ENCODE measurements at regions not wholly inside any gene's neighbourhood (a gene's known extent, or its start where the extent isn't known, plus 50 kb on each side); places are given as distances from the start of the nearest gene placed in this dataset.

- H2BK15ac ChIP-seq (ENCODE audit: low read depth, low read length) = no peak overlapping the region
- no peak overlapping the region for H3K18ac ChIP-seq (ENCODE audit: low read depth, low read length)
- no TSS peak for BruUV-seq (replicated peaks)
- H4K91ac ChIP-seq (ENCODE audit: insufficient read depth, low read depth, low read length) = no peak overlapping the region
- no peaks in the 10 kb centered on the region; the same call in 1 of the 2 replicates for H3K27me3 ChIP-seq (ENCODE audit: control insufficient read depth, insufficient read depth, low read length)
- H3K36me3 ChIP-seq (ENCODE audit: control insufficient read depth, insufficient read depth, low read length) = no peaks in the 10 kb centered on the region
- H3K9me3 ChIP-seq (ENCODE audit: control insufficient read depth, insufficient read depth, low read length) = no peaks in the 10 kb centered on the region
- dilution Hi-C loops (cut with HindIII; ENCODE audit: low sequenced_read_pairs, unreplicated experiment) = no loop called here
- H3K4me1 ChIP-seq (ENCODE audit: control insufficient read depth, insufficient read depth, low read length) = no peaks in the 10 kb centered on the region
- H3K9ac ChIP-seq (ENCODE audit: low read depth, low read length) = no peak overlapping the region
- no peak for ATAC-seq (ENCODE audit: low read depth)
- WGBS, 2 experiments (ENCODE audit: extremely low coverage in 2 of 2, insufficient read length in 1 of 2) = 40% methylated on average over 1 of the region's 1 CpG; no CpG with 5 or more reads in 1 of the 2 experiments
- no peak overlapping the region for H3K23ac ChIP-seq (ENCODE audit: low read depth, low read length)
- intact Hi-C loops (cut with micrococcal nuclease) = no loop called here
- H2AK5ac ChIP-seq (ENCODE audit: low read depth, low read length) = no peak overlapping the region
- ChIA-PET POLR2A (ENCODE audit: unreplicated experiment) (no interaction called here), CTCF (no interaction called here)
- H2BK20ac ChIP-seq (ENCODE audit: low read depth, low read length) = no peak overlapping the region
- in situ Hi-C loops (cut with MboI; ENCODE audit: low sequenced_read_pairs) = no loop called here
- no peak overlapping the region for H3K4me2 ChIP-seq (ENCODE audit: low read depth, low read length)
- H4K20me1 ChIP-seq (ENCODE audit: insufficient read depth, low read length) = no peaks in the 10 kb centered on the region
- H4K8ac ChIP-seq (ENCODE audit: low read depth in 2 of 2, low read length in 2 of 2) = no peak overlapping the region
- no peaks in the 10 kb centered on the region for H3K9me1 ChIP-seq (ENCODE audit: insufficient read depth, low read length)
- H4K5ac ChIP-seq (ENCODE audit: low read depth, low read length) = no peak overlapping the region
- no peak overlapping the region for H3K27ac ChIP-seq (ENCODE audit: insufficient read depth, low read length)
- no peak overlapping the region for H2AFZ ChIP-seq (replicated peaks; ENCODE audit: low read length, poor library complexity)
- no peak overlapping the region for H3K4me3 ChIP-seq (ENCODE audit: insufficient read depth, low read depth, low read length)
- no peak overlapping the region for H3K56ac ChIP-seq (ENCODE audit: extremely low read depth, insufficient read depth, low read length)
- no peaks in the 10 kb centered on the region for H3K79me1 ChIP-seq (ENCODE audit: low read depth in 1 of 2, low read length in 2 of 2)
- no peak overlapping the region for H3K4ac ChIP-seq (ENCODE audit: low read depth, low read length)
- no peak overlapping the region for H2BK120ac ChIP-seq (ENCODE audit: low read depth, low read length)
- DNase-seq = no peak
- no peak overlapping the region for H2BK5ac ChIP-seq (ENCODE audit: low read depth, low read length, poor library complexity, severe bottlenecking)
- TF ChIP-seq ELK1 (IDR thresholded peaks at IDR 0.05; ENCODE audit: borderline replicate concordance, low read depth, low read length) = no peak
- TF ChIP-seq CTCF (conservative IDR thresholded peaks at IDR 0.05; ENCODE audit: low read depth, low read length) = no peak
- TF ChIP-seq MAFK (IDR thresholded peaks at IDR 0.05; ENCODE audit: low read depth, low read length) = no peak
- no peak for TF ChIP-seq RFX5 (IDR thresholded peaks at IDR 0.05; ENCODE audit: low read depth, low read length)
- no peak for TF ChIP-seq BHLHE40 (IDR thresholded peaks at IDR 0.05; ENCODE audit: low read depth, low read length)
- TF ChIP-seq NFE2L2 (IDR thresholded peaks at IDR 0.05; ENCODE audit: low read depth, low read length) = no peak
- TF ChIP-seq CHD1 (IDR thresholded peaks at IDR 0.05; ENCODE audit: low read depth, low read length) = no peak
- TF ChIP-seq SMC3 (IDR thresholded peaks at IDR 0.05; ENCODE audit: low read depth, low read length) = no peak
- TF ChIP-seq CEBPB (IDR thresholded peaks at IDR 0.05; ENCODE audit: low read depth, low read length) = no peak
- no peak for TF ChIP-seq MXI1 (IDR thresholded peaks at IDR 0.05; ENCODE audit: borderline replicate concordance, low read depth, low read length)
- no peak for TF ChIP-seq RAD21 (IDR thresholded peaks at IDR 0.05; ENCODE audit: low read length)
- no peak for TF ChIP-seq FOS (IDR thresholded peaks at IDR 0.05; ENCODE audit: low read depth, low read length)
- no peak for TF ChIP-seq POLR2A (IDR thresholded peaks at IDR 0.05; ENCODE audit: low read depth, low read length)
- no peak for TF ChIP-seq MAZ (IDR thresholded peaks at IDR 0.05; ENCODE audit: borderline replicate concordance, low read depth, low read length)
- TF ChIP-seq USF2 (IDR thresholded peaks at IDR 0.05; ENCODE audit: low read depth, low read length) = no peak
- TF ChIP-seq RCOR1 (IDR thresholded peaks at IDR 0.05; ENCODE audit: insufficient replicate concordance, low read length) = no peak
- H3K14ac ChIP-seq (replicated peaks; ENCODE audit: low read depth, low read length) = no peak overlapping the region
- no peak overlapping the region for H2AK9ac ChIP-seq (replicated peaks; ENCODE audit: low read depth, low read length, poor library complexity)
Observed at GRCh38 chrX:30979271-30979670, 90.2 kb upstream of the TAB3 start.

Data from IMR-90 (cell line).